ENCODE measurements at regions not wholly inside any gene's neighbourhood (a gene's known extent, or its start where the extent isn't known, plus 50 kb on each side); places are given as distances from the start of the nearest gene placed in this dataset.
"Not testable (repeated sequence)": the region's sequence is repeated elsewhere in the genome, so short reads cannot be mapped to it uniquely, and the experiment has no call there.

DNA sequence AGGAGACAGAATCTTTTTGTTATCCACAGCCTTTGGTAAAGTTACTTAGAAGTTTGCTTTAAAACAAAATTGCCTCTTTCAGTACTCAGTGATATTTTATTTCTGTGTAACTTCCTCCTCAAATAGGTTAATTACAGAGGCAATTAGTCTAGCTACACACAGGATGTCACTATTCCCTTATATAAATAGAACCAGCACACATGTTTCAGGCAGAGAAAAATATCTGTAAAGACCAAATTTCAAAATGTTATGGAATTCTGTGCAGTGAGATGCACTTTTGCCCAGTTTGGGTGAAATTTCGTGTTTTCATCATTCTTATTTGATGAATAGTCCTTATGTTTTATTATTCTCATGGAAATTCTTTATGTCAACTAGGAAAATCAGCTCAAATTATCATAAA, 410.6 kb upstream of the SOX5 start:
- DNase-seq: peak in 1 of 4 experiments; percentile 1

DNA sequence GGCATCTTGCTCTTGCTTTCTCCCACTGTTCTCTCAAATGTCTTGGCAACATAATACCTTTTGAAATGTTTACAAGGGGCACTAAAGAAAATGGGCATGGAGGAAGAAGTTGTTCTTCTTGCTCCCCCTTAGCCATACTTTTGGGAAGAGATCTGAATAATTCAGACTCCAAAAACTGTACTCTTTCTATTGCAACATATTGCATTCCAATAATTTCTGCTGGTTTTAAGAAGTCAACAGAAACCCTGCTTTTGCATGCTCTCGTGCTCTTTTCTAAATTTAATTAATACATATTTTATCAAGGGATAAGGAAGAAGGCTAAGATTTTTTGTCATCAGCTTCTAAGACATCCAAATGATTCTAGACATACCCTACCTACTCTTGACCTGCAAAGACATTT, 409.9 kb upstream of the SOX5 start:
- DNase-seq: no peak

DNA sequence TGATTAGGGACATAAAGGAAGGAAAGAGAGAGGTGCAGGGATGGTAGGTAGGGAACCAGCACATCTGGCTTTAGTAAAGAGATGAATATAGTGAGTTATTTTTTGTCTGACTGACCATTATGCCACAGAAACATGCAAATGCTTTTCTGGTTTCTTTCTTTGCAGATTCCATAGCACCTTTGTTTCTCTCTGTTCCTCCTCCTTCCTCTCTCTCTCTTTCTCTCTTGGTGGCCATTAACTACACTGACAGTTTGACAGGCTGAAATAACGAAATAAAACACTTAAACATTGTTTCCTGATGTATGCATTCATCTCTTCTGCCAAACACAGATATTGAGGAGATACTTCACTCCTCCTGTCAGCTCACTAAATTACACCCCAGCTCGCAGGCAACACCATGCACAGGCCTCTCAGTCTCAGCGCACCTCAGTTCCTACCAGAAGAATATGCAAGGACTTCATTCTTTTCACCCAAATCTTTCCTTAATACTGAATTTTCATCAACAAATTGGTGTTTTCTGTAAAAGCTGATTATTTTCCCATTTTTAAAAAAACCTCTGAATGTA, 406.9 kb upstream of the SOX5 start:
- no peak for DNase-seq

DNA sequence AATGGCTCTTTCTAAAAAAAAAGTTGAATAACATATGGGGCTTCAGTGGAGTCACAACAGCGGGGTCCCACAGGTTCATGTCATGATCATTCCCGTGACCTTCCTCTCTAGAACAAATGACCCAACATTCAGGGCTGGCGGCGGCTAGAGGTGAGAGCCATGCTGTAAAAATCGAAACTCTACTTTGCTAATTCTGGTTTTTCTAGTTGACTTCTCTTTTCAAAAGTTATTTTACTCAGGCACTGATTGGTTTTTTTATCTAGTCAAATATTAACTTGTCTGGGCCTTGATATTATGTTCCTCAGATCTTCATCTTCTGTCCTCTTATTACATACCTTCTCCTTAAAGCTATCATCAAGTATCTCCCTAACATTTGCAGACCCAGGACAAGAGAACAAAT, 402.9 kb upstream of the SOX5 start:
- no peak for DNase-seq

DNA sequence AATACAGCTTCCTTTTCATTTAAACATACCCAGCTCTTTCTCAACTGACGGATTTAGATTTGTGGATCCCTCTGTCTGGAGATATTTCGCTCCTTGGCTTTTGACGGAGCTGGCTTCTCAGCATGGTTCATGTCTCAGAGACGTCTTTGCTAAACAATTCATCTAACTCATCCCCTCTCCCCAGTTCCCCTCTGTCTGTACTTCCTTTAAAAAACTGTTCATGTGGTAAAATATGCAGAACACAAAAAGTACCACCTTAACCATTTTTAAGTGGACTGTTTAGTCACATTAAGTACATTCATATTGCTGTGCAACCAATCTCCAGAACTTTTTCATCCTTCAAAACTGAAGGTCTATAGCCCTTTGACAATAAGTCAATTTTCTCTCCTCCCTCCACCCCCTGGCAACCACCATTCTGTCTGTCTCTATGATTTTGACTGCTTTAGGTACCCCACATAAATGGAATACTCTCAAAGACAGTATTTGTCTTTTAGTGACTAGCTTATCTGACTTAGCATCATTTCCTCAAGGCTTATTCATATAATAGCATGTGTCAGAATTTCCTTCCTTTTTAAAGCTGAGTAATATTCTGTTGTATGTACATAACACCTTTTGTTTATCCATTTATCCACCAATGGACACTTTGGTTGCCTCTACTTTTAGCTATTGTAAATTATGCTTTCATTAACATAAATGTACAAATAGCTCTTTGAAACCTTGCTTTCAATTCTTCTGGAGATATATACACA, 399.8 kb upstream of the SOX5 start:
- DNase-seq: no peak

DNA sequence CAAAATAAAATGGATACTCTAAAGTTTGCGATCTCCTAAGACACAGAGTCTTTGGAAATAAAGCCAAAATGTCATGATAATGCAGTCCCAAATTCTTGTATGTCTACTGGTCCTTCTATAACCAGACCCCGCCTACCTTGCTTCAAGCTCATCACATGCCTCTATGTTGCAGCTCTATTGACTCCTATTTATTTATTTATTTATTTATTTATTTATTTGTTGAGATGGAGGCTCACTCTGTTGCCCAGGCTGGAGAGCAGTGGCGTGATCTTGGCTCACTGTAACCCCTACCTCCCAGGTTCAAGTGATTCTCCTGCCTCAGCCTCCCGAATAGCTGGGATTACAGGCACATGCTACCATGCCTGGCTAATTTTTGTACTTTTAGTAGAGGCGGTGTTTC, 398.7 kb upstream of the SOX5 start:
- not testable (repeated sequence) for DNase-seq

DNA sequence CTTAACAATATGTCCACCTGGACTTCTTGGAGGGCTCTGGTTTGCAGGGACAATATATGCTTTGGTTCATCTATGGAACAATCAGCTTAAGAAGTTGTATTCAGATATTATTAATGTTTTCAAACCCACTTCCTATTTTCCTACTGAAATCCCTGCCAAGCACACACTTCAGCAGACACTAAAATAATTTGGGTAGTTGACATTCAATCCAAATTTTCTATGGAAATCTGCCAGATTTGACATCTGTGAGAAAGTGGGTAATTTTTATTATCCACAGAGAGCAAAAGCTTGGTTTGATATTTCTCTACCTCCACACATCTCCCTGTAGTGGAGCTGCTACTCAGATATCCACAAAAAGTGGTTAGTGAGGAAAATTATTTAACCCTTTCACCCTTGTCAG, 378.8 kb upstream of the SOX5 start:
- DNase-seq: no peak

DNA sequence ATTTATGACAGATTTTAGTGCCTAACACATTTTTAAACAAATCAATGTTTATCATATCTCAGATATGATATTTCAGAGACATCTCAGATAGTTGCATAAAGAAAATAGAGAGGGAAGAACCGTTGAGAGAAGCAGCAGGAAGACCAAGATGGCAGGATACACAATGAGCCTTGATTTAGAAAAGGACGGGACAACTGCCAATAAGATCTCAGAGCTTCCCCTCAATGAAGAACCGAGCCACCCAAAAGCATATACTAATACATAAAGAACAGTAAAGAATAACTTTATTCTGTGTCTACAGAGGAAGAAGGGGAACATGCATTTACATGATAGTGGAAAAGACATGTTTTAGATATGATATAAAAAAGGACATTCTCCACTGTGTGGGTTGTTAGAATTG, 375.9 kb upstream of the SOX5 start:
- DNase-seq: no peak

DNA sequence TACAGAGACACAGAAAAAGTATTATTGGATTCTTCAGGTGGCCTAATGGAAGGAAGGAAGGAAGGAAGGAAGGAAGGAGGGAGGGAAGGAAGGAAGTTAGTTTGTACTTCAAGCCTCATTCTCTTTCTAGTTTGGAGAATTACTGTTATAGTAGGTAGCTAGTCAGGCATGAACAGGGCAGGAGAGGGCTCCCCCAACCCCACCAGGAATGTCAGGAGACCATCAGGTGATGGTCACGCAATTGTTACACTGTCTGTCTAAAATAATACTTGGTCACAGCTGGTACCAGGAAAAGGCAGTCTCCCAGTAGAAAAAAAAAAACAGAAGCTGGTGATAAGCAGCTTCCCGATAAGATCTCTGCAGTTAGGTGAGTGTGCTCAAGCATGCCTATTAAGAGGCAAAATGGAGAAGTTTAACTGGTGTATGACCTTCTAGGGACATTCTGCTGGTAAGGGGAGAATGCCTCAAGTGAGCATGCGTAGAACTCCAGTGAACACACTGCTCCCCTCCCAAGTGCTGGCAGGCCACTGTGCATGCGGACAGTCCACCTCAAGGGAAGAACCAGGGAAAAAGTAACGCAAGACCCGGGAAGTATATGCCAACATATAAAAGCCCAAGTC, 358.4 kb upstream of the SOX5 start:
- DNase-seq: no peak

DNA sequence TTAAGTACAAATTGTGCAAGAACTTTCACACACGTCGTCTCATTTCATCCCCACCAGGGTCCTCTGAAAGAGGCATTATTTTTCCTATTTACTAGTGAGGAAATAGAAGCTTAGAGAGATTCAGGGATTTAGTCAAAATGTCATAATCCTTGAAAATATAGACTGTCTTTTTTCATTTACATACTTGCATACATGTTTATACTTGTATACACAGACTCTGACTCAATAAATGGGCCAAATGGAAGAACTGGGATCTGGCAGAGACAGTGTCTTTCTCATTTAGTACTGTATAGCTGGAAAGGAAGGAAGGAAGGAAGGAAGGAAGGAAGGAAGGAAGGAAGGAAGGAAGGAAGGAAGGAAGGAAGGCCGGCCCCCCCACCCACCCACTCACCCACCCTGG, 357.7 kb upstream of the SOX5 start:
- no peak for DNase-seq

DNA sequence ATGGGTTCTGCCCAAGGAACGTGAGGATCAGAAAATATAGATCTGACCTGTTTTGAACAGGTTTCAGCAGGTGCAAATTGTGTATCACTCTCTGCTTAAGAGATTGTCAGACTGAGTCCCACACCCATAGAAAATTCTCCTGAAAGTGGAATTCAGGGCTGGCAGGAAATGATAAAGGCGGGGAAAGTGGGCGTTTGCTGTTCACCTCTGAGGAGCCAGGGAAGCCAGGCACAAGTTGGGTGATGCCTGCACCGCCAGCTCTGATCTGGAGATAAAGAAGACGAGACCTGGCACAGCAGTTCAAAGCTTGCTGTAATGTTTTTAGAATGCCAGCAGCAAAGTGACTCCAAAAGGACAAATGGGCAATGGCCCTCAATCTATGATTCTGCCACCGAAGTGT, 356.5 kb upstream of the SOX5 start:
- no peak for DNase-seq

DNA sequence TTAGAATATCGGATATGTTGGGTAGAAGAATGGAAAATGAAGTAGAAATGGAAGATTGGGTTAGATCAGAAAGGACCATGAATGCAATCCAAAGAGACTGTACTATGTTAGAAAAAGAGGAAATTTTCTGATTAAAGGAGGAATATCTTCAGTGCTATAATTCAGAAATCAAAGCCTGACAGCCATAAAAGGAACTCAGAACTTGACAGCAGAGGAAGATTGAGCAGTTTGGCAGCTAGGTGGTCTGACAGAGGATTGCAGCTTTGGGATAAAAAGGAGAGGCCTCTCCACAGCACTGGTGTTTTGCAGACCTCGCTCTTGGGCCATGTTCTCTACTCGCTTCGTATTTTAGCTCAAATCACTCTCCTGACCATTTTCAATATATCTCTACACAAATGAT, 354.8 kb upstream of the SOX5 start:
- no peak for DNase-seq

DNA sequence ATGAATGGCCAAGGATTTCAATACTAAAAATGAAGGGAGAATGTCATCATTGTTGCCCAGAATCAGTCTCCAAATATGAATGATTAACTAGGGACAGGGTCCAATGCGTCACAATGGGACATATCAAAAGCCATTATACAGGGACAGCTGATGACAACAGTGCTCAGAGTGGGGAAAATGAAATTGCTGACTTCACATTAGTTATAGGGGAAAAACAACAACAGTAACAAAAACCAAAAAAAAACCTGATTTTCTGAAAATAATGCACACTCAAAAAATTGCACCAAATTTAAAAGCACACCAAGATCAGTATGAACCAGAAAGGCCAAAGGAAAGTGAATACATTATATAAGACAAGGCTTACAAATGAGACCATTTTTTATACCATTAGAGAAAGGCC, 353.2 kb upstream of the SOX5 start:
- no peak for DNase-seq

DNA sequence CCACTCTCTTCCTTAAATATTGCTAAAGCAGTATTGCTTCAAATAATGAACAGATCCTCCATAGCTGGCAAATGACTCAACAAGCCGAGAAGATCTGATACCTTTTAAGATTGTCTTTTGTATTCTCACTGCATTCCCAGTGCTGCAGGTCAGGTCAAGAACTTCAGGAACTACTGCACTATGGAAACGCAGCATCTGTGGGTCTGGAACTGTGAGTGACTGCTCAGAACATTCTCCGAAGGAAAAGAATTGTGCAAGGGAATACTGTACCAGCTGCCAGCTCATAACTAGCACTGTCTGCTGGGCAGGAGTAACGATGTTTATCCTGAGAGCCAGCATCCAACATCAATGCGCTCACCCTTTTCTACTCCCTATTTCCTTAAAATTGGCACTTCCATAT, 348.0 kb upstream of the SOX5 start:
- no peak for DNase-seq

DNA sequence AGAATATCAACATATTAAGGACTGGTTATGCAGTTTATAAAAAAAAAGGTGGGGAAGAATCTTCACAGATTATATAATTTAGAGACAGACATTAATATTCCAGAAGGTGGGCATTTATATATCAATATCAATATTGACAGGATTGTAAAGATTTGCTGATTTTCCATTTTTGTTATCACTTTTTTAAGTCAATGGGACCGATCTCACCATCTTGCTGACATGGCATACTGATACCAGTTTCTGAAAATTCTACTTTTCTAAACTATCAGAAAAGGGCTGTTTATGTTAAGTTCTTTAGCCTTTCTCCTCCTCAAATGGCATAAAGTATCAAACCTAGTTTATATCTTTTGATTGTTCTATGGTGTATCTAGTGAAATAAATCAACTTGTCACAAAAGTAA, 344.1 kb upstream of the SOX5 start:
- no peak for DNase-seq

DNA sequence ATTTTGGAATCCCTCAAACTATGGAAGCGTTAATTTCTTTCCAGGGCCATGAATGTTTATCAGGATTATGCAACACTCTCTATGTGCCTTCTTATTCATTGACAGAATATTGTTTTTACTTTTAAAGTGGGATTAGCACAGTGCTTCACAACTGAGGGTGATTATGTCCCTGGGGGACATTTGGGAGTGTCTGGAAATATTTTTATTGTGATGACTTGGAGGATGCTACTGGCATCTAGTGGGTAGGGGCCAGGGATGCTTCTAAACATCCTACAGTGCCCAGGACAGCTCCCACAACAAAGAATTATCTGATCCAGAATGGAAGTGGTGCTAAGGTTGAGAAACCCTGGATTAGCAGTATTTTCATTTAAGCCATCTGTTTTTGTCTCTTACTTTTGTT, 338.5 kb upstream of the SOX5 start:
- DNase-seq: no peak

DNA sequence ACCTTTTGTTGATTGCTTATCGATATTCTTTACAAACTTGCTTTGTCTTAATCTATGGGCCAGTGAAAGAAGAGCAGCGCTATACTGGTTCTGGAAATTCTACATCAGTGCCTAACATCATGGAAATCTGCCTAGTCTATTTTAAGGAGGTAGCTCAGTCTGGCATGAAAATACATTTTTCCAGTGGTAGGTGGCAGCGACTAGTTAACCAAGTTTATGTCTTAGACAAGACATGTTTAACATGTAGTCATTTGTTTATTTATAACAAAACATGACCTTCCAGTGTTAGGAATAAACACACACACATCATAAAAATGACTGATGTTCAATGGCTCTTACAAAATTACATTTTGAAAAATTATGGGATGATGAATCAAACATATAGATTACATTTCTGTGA, 336.0 kb upstream of the SOX5 start:
- no peak for DNase-seq

DNA sequence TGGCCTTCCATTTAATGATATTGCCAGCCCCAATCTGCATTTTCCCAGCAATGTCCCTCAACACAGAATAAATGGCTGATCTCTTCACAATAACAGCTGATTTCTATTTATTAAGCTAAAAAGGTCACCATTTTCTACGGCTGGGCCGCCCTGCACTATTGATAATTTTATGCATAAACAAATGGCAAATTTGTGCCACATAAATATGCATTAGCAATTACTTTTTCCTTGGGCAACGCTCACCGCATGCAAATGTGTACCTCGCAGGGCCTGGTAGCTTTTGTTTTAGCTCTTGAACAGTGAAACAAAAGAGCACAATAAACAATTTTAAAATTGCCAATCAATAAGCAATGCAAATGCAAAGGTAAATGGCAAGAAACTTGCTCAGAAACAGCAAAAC, 331.9 kb upstream of the SOX5 start:
- no peak for DNase-seq

DNA sequence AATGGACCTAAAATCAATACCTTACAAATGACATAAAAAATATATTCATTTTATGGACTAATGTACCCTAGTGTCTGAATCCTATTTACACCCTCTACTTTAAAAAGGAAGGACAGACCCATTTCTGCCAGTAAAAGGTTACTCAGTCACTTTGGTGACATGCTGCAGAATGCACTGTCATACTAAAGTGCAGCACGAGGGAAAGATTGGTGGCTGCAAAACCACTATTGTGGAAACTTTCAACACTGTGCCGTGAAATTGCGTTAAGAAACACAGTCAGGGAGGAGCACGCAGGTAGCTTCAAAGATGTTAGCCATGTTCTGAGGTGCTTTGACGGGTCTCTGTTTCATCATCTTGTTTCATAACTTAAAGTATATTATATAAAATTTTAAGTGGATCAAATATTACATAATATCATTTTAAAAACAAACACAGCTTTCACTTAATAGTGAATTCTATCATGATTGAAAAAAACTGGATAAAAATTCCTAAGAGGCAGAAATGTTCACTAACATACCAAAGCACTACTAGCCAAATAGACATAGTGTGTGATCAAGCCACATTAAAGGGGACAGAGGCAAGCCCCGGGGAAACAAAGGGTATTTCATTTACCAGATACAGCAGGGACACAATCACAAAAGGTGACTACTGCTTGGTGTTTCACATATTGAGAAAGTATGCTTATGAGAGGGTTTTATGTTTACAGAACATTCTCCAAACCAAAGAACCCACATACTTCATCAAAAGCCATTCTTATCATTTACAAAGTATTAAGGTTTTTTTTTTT, 330.8 kb upstream of the SOX5 start:
- no peak for DNase-seq

DNA sequence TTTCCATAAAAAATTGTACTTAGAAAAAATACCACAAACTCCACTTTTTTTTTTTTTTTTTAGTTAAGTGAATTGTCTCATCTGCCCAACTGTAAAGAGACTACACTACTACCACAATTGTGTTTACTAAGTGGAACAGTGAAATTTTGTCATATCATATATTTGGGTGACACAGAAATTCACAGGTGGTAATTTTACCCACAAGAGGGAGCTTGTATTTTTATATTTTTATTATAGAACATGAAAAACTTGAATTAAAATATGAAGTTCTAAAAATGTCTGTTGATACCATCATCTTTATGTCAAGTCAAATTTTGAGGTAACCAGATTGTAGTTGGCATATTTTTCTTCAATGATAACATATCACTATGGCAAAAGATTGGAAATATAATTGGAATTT, 329.4 kb upstream of the SOX5 start:
- no peak for DNase-seq

DNA sequence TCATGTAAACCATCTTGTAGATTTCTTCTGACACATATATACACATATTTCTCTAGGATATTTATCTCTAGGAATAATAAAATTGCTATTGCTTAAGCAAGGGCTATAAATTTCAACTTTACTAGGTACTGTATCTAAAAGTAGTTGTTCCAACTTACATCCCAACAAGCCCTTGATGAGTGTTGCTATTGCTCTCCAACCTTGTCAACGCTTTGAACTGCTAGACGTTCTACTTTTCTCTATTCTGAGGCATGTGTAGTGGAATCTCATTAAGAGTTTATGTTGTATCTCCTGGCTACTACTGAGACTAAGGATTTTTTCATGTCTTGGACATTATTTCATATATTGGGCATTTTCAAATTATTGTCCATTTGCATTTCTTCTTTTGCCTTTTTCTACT, 321.5 kb upstream of the SOX5 start:
- no peak for DNase-seq

DNA sequence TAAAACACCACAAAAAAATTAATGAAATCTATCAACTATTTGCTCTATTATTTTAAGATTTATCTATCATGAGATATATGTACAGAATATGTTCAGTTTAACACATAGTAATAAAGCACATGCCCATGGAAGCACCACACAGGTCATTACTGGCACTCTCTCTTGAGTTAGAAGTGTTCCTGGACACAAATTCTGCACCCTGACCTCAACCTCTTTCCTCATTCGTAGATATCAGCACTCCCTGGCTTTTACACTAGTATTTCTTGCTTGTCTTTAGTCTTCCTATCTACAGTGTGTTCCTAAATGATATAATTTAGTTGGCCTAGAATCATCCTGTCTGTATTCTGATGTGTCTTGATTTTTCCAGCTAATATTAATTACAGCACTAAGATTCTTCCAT, 321.0 kb upstream of the SOX5 start:
- no peak for DNase-seq

DNA sequence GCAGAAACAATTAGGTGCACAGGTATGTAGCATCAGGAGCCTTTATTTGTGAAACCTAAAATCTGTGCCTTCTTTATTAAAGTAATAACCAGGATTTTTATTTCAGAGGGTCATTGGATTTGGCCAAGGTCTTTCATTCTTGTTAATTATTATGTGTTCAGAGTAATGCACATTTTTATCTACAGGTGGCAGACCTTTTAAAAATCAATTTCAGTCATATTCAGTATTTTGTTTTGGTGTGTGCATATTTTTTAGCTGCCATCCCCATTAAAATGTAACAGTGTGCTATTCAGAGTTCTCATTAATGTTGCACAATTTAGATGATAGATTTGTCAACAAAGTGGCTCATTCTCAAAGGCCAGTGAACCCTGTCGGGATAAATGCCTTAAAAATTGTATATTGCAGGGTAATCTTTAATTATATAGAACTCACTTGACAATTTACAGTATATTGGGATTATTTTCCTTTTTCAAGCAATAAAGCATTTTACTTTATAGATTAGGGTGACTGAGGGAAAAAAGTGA, 319.3 kb upstream of the SOX5 start:
- DNase-seq: no peak

DNA sequence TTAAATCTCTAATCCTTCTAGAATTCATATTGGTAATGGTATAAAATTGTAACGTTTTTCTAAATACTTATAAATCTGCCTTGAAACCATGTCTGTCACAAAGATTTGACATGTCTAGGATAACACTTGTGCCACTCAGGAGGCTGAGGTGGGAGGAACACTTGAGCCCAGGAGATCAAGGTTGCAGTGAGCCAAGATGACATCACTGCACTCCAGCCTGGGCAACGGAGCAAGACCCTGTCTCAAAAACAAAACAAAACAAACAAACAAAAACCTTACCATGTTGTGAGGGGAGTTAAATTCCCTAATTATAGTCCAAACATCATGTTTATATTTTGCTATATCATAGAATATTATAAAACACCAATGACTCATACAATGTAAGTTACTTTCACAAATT, 317.5 kb upstream of the SOX5 start:
- no peak for DNase-seq

Data from suppressor macrophage (primary cell).